ENCODE measurements at regions not wholly inside any gene's neighbourhood (a gene's known extent, or its start where the extent isn't known, plus 50 kb on each side); places are given as distances from the start of the nearest gene placed in this dataset.

- Histone ChIP-seq H3K4me1 (ENCODE audit: control insufficient read depth in 2 of 3, insufficient read depth in 2 of 3, low read depth in 1 of 3, low read length in 3 of 3) (no peaks in the 10 kb centered on the region), H3K4me3 (ENCODE audit: low read length in 3 of 3) (no peak overlapping the region), H3K27me3 (ENCODE audit: control insufficient read depth, insufficient read depth, low read length) (no peaks in the 10 kb centered on the region), H3K9me3 (ENCODE audit: control insufficient read depth in 2 of 3, insufficient read depth in 1 of 3, low read length in 3 of 3) (no peaks in the 10 kb centered on the region), H3K36me3 (ENCODE audit: control insufficient read depth in 2 of 3, insufficient read depth in 3 of 3, low read length in 3 of 3) (no peaks in the 10 kb centered on the region), H3K27ac (ENCODE audit: low read depth in 2 of 2, low read length in 2 of 2) (no peak overlapping the region), H3K9ac (ENCODE audit: low read length in 3 of 3) (no peak overlapping the region)
- intact Hi-C loops (cut with DNase I), result no loop called here
- DNase-seq (no peak), FAIRE-seq (no peak)
- TF ChIP-seq, protein P1, sequence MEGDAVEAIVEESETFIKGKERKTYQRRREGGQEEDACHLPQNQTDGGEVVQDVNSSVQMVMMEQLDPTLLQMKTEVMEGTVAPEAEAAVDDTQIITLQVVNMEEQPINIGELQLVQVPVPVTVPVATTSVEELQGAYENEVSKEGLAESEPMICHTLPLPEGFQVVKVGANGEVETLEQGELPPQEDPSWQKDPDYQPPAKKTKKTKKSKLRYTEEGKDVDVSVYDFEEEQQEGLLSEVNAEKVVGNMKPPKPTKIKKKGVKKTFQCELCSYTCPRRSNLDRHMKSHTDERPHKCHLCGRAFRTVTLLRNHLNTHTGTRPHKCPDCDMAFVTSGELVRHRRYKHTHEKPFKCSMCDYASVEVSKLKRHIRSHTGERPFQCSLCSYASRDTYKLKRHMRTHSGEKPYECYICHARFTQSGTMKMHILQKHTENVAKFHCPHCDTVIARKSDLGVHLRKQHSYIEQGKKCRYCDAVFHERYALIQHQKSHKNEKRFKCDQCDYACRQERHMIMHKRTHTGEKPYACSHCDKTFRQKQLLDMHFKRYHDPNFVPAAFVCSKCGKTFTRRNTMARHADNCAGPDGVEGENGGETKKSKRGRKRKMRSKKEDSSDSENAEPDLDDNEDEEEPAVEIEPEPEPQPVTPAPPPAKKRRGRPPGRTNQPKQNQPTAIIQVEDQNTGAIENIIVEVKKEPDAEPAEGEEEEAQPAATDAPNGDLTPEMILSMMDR (IDR thresholded peaks at IDR 0.05; ENCODE audit: borderline replicate concordance, extremely low read depth, insufficient read depth), result no peak
Observed at GRCh38 chr7:93773446-93773845, 117.1 kb downstream of the TFPI2 start.

- FAIRE-seq, result no peak
- Histone ChIP-seq H3K4me1 (ENCODE audit: control insufficient read depth in 2 of 3, insufficient read depth in 2 of 3, low read depth in 1 of 3, low read length in 3 of 3) (no peaks in the 10 kb centered on the region), H3K9me3 (ENCODE audit: control insufficient read depth in 2 of 3, insufficient read depth in 1 of 3, low read length in 3 of 3) (no peaks in the 10 kb centered on the region), H3K36me3 (ENCODE audit: control insufficient read depth in 2 of 3, insufficient read depth in 3 of 3, low read length in 3 of 3) (no peaks in the 10 kb centered on the region), H3K4me3 (ENCODE audit: low read length in 3 of 3) (no peak overlapping the region), H3K9ac (ENCODE audit: low read length in 3 of 3) (no peak overlapping the region), H3K27me3 (ENCODE audit: control insufficient read depth, insufficient read depth, low read length) (no peaks in the 10 kb centered on the region), H3K27ac (ENCODE audit: low read depth in 2 of 2, low read length in 2 of 2) (no peak overlapping the region)
- intact Hi-C loops (cut with DNase I), result no loop called here
- DNase-seq, result no peak
- TF ChIP-seq, protein P1 (IDR thresholded peaks at IDR 0.05; ENCODE audit: borderline replicate concordance, extremely low read depth, insufficient read depth), result no peak
Observed at GRCh38 chr7:93765475-93765874, 125.1 kb downstream of the TFPI2 start.

GRCh38 chr7:93758631-93759030 lies 131.9 kb downstream of the TFPI2 start:
- no peaks in the 10 kb centered on the region for H3K4me1 ChIP-seq (ENCODE audit: control insufficient read depth in 2 of 3, insufficient read depth in 2 of 3, low read depth in 1 of 3, low read length in 3 of 3)
- no peak overlapping the region for H3K27ac ChIP-seq (ENCODE audit: low read depth in 2 of 2, low read length in 2 of 2)
- H3K4me3 ChIP-seq (ENCODE audit: low read length in 3 of 3), result no peak overlapping the region
- intact Hi-C loops (cut with DNase I), result no loop called here
- no peaks in the 10 kb centered on the region for H3K9me3 ChIP-seq (ENCODE audit: control insufficient read depth in 2 of 3, insufficient read depth in 1 of 3, low read length in 3 of 3)
- DNase-seq (peak in 2 of 5 donors; percentile 40 to 66), FAIRE-seq (peak; percentile 82)
- TF ChIP-seq, protein P1 (IDR thresholded peaks at IDR 0.05; ENCODE audit: borderline replicate concordance, extremely low read depth, insufficient read depth), result no peak
- H3K27me3 ChIP-seq (ENCODE audit: control insufficient read depth, insufficient read depth, low read length), result no peaks in the 10 kb centered on the region
- no peak overlapping the region for H3K9ac ChIP-seq (ENCODE audit: low read length in 3 of 3)
- no peaks in the 10 kb centered on the region for H3K36me3 ChIP-seq (ENCODE audit: control insufficient read depth in 2 of 3, insufficient read depth in 3 of 3, low read length in 3 of 3)

GRCh38 chr7:93757426-93757825 lies 133.1 kb downstream of the TFPI2 start:
- Histone ChIP-seq H3K4me3 (ENCODE audit: low read length in 3 of 3) (no peak overlapping the region), H3K36me3 (ENCODE audit: control insufficient read depth in 2 of 3, insufficient read depth in 3 of 3, low read length in 3 of 3) (no peaks in the 10 kb centered on the region), H3K27ac (ENCODE audit: low read depth in 2 of 2, low read length in 2 of 2) (no peak overlapping the region), H3K9me3 (ENCODE audit: control insufficient read depth in 2 of 3, insufficient read depth in 1 of 3, low read length in 3 of 3) (no peaks in the 10 kb centered on the region), H3K9ac (ENCODE audit: low read length in 3 of 3) (no peak overlapping the region), H3K4me1 (ENCODE audit: control insufficient read depth in 2 of 3, insufficient read depth in 2 of 3, low read depth in 1 of 3, low read length in 3 of 3) (no peaks in the 10 kb centered on the region), H3K27me3 (ENCODE audit: control insufficient read depth, insufficient read depth, low read length) (no peaks in the 10 kb centered on the region)
- FAIRE-seq (no peak), DNase-seq (no peak)
- intact Hi-C loops (cut with DNase I), result no loop called here
- TF ChIP-seq, protein P1 (IDR thresholded peaks at IDR 0.05; ENCODE audit: borderline replicate concordance, extremely low read depth, insufficient read depth), result no peak

Data from kidney (tissue), 13 donors.